Vagina (tissue), 2 donors: ENCODE measurements at regions not wholly inside any gene's neighbourhood (a gene's known extent, or its start where the extent isn't known, plus 50 kb on each side); places are given as distances from the start of the nearest gene placed in this dataset.

Experiments used
- CTCF ChIP-seq, 3 experiments: fragments of 450-650 bp in 2 of 3; fragments of 200-600 bp in 1 of 3; sonication (generic) in 1 of 3; IDR thresholded peaks; one replicate each; pipeline ENCODE4 v1.5.1; 2017 to 2019; ENCODE audit warnings: antibody characterized with exemption in 3 of 3, mild to moderate bottlenecking in 2 of 3, moderate library complexity in 2 of 3
- POLR2AphosphoS5 ChIP-seq, 2 donors: sonication (generic); formaldehyde crosslinking; IDR thresholded peaks; one replicate each; pipeline ENCODE4 v1.9.0; 2017; ENCODE audit warnings: antibody characterized with exemption in 2 of 2, mild to moderate bottlenecking in 2 of 2, low read depth in 1 of 2; ENCODE audit not compliant: insufficient read depth in 1 of 2

GRCh38 chr18:6521803-6522418 is 107.2 kb upstream of the L3MBTL4 start:
- TF ChIP-seq CTCF (IDR thresholded peaks at IDR 0.05) (peak in 1 of 3 experiments; percentile 47), POLR2AphosphoS5 (IDR thresholded peaks at IDR 0.05; ENCODE audit: insufficient read depth in 1 of 2, low read depth in 1 of 2) (no peak)
